Right forelimb (tissue), 1 donor: ENCODE measurements at regions not wholly inside any gene's neighbourhood (a gene's known extent, or its start where the extent isn't known, plus 50 kb on each side); places are given as distances from the start of the nearest gene placed in this dataset.

Experiments used
- DNase-seq: peaks from one replicate; pipeline ENCODE4 v3.0.0-alpha.2; 2018

GRCh38 chr1:80929868-80930508 lies 870.7 kb upstream of the ADGRL2 start:
- no peak for DNase-seq

GRCh38 chr1:80926531-80926930 lies 874.2 kb upstream of the ADGRL2 start:
- no peak for DNase-seq

GRCh38 chr1:80925130-80925805 lies 875.5 kb upstream of the ADGRL2 start:
- no peak for DNase-seq

- DNase-seq = no peak
These were observed 876.4 kb upstream of the ADGRL2 start for GRCh38 chr1:80924290-80924689.

- no peak for DNase-seq
These were observed 877.8 kb upstream of the ADGRL2 start for GRCh38 chr1:80922906-80923305.

- DNase-seq = no peak
These were observed 881.3 kb upstream of the ADGRL2 start for GRCh38 chr1:80919426-80919825.

- no peak for DNase-seq
These were observed 882.4 kb upstream of the ADGRL2 start for GRCh38 chr1:80918380-80918779.

- DNase-seq = no peak
These were observed 882.9 kb upstream of the ADGRL2 start for GRCh38 chr1:80917826-80918225.

GRCh38 chr1:80917225-80917624 lies 883.5 kb upstream of the ADGRL2 start:
- DNase-seq = no peak

GRCh38 chr1:80915491-80915890 lies 885.2 kb upstream of the ADGRL2 start:
- DNase-seq = no peak

- DNase-seq = no peak
These were observed 890.3 kb upstream of the ADGRL2 start for GRCh38 chr1:80910426-80910825.

GRCh38 chr1:80909172-80909784 lies 891.5 kb upstream of the ADGRL2 start:
- no peak for DNase-seq

- no peak for DNase-seq
These were observed 903.9 kb upstream of the ADGRL2 start for GRCh38 chr1:80896781-80897356.

GRCh38 chr1:80894921-80895320 lies 905.8 kb upstream of the ADGRL2 start:
- DNase-seq = no peak

GRCh38 chr1:80893115-80893514 lies 907.6 kb upstream of the ADGRL2 start:
- DNase-seq = no peak

GRCh38 chr1:80892539-80892938 lies 908.2 kb upstream of the ADGRL2 start:
- DNase-seq = peak; percentile 48

- no peak for DNase-seq
These were observed 908.9 kb upstream of the ADGRL2 start for GRCh38 chr1:80891871-80892270.

- no peak for DNase-seq
These were observed 918.2 kb upstream of the ADGRL2 start for GRCh38 chr1:80882553-80882952.

- no peak for DNase-seq
These were observed 922.4 kb upstream of the ADGRL2 start for GRCh38 chr1:80878343-80878742.

GRCh38 chr1:80876035-80876434 lies 924.7 kb upstream of the ADGRL2 start:
- no peak for DNase-seq

- no peak for DNase-seq
These were observed 931.4 kb upstream of the ADGRL2 start for GRCh38 chr1:80869299-80869698.

GRCh38 chr1:80847904-80848303 lies 952.8 kb upstream of the ADGRL2 start:
- no peak for DNase-seq

GRCh38 chr1:80846966-80847365 lies 953.8 kb upstream of the ADGRL2 start:
- DNase-seq = no peak

GRCh38 chr1:80842796-80843195 lies 957.9 kb upstream of the ADGRL2 start:
- DNase-seq = no peak
